ENCODE measurements at regions not wholly inside any gene's neighbourhood (a gene's known extent, or its start where the extent isn't known, plus 50 kb on each side); places are given as distances from the start of the nearest gene placed in this dataset.
"Not testable (repeated sequence)": the region's sequence is repeated elsewhere in the genome, so short reads cannot be mapped to it uniquely, and the experiment has no call there.

DNA sequence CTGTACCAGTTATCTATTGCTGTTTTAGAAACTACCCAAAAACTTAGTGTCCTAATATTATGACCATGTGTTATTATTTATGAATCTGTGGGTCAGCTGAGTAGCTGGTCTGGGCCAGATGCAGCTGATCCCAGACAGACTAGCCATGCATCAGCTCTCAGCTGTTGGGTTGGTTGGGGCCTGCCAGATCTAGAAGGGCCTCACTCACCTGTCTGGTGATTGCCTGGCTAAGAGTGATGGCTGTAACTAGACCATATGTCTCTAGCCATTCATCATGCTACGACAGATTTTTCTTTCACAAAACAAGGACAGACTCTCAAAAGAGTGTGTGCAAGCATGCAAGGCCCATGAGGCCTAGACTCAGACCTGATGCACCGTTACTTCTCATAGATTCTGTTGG lies 403.2 kb downstream of the SAMD5 start:
- DNase-seq (ENCODE audit: low read depth) = no peak

- DNase-seq (ENCODE audit: low read depth) = no peak
Measured at GRCh38 chr6:147922799-147923198, 414.3 kb downstream of the SAMD5 start.

DNA sequence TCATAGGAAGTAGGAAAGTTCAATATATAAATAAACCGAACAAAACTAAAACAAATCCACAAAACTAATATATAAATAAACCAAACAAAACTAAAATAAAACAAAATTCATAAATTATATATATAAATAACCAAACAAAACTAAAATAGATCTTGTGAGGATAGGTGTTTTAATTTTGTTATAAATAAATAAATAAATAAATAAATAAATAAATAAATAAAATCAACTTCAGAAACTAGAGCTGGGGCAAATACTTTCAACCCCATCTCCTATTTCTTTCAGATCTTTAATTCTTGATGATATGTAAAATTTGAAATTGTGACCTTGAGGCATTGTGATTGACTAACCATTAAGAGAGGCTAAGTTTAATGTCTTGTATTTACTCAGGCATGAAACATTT lies 416.1 kb downstream of the SAMD5 start:
- no peak for DNase-seq (ENCODE audit: low read depth)

GRCh38 chr6:147925826-147926225 lies 416.8 kb upstream of the SASH1 start:
- DNase-seq (ENCODE audit: low read depth) = no peak

GRCh38 chr6:147930745-147931144 lies 411.9 kb upstream of the SASH1 start:
- no peak for DNase-seq (ENCODE audit: low read depth)

DNA sequence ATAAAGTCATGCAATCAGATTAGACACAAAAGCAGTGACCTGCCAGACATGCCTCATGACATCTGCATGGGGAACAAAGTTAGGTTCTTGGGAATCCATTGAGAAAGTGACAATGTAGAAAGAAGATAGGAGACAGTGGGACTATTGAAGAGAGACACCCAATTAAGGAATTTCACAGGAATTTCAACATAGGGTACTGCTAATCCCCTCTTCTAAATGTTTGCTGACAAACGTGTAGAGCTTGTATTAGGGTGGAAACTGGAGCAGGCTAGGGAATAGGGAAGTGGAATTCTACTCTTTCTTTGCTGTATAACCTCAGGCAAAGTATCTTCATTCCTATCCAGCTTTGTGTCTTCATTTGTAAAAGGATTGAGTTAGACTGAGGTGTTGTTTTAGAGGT lies 409.4 kb upstream of the SASH1 start:
- no peak for DNase-seq (ENCODE audit: low read depth)

- DNase-seq (ENCODE audit: low read depth) = no peak
Measured at GRCh38 chr6:147935656-147936055, 407.0 kb upstream of the SASH1 start.

GRCh38 chr6:147936703-147937470 lies 405.8 kb upstream of the SASH1 start:
- no peak for DNase-seq (ENCODE audit: low read depth)

- DNase-seq (ENCODE audit: low read depth) = no peak
Measured at GRCh38 chr6:147941143-147941542, 401.5 kb upstream of the SASH1 start.

- no peak for DNase-seq (ENCODE audit: low read depth)
Measured at GRCh38 chr6:147942363-147942762, 400.3 kb upstream of the SASH1 start.

- no peak for DNase-seq (ENCODE audit: low read depth)
Measured at GRCh38 chr6:147944122-147944521, 398.5 kb upstream of the SASH1 start.

DNA sequence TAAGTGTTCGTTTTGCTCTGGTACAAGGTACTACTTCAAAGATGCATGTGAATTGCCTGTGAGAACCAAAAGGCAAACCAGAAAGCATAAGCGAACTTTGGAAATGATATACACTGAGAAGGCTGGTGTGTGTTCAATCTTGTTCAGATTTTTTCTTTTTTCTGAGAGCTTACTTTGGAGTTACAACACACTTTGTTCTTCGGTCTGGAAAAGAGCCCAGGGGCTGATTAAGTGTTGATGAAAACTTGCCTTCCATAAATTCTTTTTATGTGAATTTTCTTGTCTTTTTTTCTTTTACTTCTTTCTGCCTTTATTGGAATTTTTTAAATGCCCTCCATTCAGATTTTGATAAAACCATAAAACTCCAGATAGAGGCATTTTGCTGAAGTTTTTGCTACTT lies 395.1 kb upstream of the SASH1 start:
- no peak for DNase-seq (ENCODE audit: low read depth)

- DNase-seq (ENCODE audit: low read depth) = no peak
Measured at GRCh38 chr6:147949981-147950622, 392.5 kb upstream of the SASH1 start.

- no peak for DNase-seq (ENCODE audit: low read depth)
Measured at GRCh38 chr6:147950623-147950987, 392.0 kb upstream of the SASH1 start.

DNA sequence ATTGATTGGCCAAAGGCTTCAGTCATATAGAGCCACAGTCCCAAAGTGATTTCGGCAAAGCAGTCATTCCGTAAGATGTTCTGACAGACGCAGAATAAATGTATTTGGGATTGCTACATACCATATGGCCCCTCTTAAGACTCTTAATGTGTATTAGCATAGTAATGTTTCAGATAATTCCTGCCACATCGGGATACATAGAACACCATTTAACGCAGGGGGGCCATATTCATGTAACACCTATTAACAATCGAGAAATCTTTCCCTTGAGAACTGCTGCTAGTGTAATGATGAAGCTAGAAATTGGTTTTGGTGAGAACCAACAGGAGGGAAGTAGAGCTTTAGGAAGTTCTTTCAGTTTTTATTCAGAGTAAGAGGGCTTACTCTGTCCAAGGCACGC lies 390.9 kb upstream of the SASH1 start:
- no peak for DNase-seq (ENCODE audit: low read depth)

DNA sequence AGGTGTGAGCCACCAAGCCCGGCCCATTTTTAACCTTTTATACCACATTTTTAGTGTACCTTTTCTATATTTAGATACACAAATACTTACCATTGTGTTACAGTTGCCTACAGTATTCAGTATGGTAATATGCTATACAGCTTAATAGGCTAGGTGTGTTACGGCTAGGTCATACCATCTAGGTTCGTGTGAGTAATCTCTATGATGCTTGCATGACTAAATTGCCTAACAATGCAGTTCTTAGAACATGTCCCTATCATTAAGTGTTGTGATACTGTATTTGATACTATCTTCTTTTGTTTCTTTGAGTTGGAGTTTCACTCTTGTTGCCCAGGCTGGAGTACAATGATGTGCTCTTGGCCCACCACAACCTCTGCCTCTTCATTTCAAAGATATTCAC lies 387.7 kb upstream of the SASH1 start:
- DNase-seq (ENCODE audit: low read depth) = no peak

GRCh38 chr6:147958683-147959082 lies 384.0 kb upstream of the SASH1 start:
- no peak for DNase-seq (ENCODE audit: low read depth)

DNA sequence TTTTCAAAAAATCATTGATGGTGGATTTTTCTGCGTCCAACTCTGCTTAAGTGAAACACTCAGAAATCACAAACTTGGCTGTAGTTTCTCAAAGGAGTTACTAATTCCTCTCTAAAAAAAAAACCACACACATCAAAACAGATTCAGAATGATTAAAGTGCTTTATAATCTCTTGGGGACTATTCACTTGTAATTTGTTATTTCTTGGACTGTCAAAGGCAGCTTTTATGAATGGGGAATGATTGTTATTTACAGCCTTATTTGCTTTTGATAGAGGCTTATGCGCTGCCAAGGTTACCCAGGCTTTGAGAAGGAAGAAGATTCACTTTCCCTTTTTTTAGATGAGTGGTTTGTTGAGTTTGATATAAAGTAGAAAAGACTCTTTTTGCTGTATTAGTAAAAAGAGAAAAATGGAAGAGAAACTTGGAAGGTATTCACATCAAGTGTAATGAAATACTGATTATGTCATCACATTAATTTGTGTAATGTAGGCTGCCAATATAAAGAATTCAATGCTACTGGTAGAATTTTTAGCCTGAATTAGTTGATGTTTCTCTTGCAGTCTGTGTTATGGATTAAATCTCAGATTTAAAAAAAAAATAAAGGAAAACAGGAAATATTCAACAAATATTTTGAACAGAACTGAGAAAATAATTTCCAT lies 381.0 kb upstream of the SASH1 start:
- DNase-seq (ENCODE audit: low read depth) = no peak

DNA sequence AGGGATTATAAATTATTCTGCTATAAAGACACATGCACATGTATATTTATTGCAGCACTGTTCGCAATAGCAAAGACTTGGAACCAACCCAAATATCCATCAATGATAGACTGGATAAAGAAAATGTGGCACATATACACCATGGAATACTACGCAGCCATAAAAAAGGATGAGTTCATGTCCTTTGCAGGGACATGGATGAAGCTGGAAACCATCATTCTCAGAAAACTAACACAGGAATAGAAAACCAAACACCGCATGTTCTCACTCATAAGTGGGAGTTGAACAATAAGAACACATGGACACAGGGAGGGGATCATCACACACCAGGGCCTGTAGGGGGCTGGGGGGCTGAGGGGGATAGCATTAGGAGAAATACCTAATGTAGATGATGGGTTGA lies 377.2 kb upstream of the SASH1 start:
- not testable (repeated sequence) for DNase-seq (ENCODE audit: low read depth)

DNA sequence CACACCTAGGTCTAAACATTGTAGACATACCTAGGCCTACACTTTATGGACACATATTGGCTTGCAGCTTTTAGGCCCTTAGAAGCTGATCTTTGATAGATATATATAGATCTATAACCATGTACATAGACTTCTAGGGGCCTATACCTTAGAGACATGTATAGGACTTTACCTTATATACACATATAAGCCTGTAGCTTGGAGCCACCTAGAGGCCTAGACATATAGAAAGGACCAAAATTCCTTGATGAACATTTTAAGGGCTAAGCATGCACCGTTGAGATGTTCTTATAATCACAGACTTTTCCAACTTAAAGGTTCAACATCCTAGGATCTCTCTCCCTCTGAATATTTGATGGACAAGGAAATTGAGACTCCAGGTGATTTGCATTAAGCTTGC lies 371.7 kb upstream of the SASH1 start:
- DNase-seq (ENCODE audit: low read depth) = no peak

DNA sequence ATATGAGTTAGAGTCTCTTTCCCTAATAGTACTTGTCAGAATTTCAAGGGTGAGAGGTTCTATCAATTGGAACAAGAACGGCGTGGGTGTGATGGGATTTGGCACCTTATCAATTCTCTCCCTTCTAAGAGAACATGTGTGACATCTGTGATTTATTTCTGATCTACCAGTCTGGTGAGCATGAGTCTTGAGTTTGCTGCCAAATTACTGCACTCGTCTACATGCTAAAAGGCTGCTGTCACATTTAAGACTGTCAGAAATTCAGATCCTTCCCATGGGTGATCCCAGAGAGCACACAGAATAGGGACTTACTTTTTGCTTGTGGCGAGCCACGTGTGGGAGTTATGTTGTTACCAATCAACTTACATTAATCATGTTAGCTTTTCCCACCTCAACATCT lies 370.2 kb upstream of the SASH1 start:
- no peak for DNase-seq (ENCODE audit: low read depth)

DNA sequence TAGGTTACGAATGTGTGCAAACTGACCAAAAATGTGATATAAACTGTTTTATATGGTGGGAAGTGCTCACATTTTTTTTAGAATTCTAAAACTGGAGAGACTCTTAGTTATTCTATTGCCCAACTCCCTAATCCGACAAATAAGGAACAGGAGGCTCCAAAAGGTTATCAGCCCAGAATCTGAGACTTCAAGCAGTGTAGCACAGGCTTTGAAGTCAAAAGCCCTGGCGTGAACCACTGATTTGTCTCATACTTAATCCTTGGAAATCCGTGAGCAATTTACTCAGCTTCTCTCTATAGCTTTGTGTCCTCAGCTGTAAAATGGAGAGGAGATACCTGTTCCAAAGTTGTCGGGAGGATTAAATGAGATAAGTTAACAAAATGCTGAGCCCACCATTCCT lies 368.8 kb upstream of the SASH1 start:
- no peak for DNase-seq (ENCODE audit: low read depth)

- peak; percentile 24 for DNase-seq (ENCODE audit: low read depth)
Measured at GRCh38 chr6:147974376-147974775, 368.3 kb upstream of the SASH1 start.

Measured in RPMI7951 (cell line).